ENCODE measurements at regions not wholly inside any gene's neighbourhood (a gene's known extent, or its start where the extent isn't known, plus 50 kb on each side); places are given as distances from the start of the nearest gene placed in this dataset.

- TF ChIP-seq CTCF (IDR thresholded peaks at IDR 0.05; ENCODE audit: borderline replicate concordance, extremely low read depth, low read length, poor library complexity, severe bottlenecking) = no peak
- TF ChIP-seq EZH2 (IDR thresholded peaks at IDR 0.05; ENCODE audit: borderline replicate concordance, low read depth, low read length, severe bottlenecking) = no peak
These were observed 68.9 kb upstream of the PGBD5 start for GRCh38 chr1:230495076-230495475.
